HG03442 (cell line): ENCODE measurements at regions not wholly inside any gene's neighbourhood (a gene's known extent, or its start where the extent isn't known, plus 50 kb on each side); places are given as distances from the start of the nearest gene placed in this dataset.

Experiments used
- ATAC-seq: cut with Tn5 transposase; IDR thresholded peaks from one replicate; pipeline ENCODE4 v1.9.1; 2021; ENCODE audit warnings: mild to moderate bottlenecking, moderate library complexity; ENCODE audit not compliant: unreplicated experiment

DNA sequence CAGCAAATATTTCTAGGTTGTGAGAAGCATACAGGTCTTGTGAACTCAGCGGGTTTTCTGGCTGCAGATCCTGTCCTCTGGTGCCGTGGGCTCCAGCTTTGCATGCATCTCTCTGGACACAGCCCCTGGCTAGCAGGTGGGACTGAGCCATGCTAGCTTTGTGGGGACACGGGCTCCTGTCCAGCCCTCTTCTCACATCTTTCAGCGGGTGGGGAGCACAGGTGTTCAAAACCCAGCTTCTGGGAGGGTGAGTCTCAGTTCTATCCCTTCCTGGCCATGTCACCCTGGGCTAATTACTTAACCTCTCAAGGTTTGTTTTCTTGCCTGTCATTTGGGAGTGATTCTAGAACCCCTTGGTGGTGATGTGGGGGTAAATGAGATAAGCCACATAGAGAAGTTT is 162.3 kb downstream of the ICE1 start:
- no peak for ATAC-seq

DNA sequence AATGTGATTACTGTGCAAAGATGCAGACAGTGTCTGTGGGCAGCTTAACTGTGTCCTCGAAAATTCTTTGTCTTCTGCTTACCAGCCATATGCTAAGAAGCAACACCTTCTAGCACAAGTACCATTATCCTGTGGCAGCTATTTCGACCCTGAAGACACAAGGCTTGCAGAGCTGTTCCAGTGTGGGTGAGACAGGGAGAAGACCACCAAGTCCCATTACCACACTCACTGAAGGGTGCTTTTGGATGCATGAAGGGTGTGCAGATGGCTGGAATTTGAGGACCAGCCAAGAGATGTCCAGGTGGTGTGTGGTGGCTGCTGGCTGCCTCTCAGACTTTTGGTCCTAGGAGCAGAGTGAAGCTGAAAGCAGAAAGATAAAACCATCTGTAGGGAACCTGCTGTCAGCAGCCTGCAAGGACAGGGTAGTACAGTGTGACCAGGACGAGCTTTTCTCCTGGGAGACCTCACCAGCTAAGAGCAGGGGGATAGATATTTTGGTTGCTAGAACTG is 161.8 kb downstream of the ICE1 start:
- no peak for ATAC-seq

DNA sequence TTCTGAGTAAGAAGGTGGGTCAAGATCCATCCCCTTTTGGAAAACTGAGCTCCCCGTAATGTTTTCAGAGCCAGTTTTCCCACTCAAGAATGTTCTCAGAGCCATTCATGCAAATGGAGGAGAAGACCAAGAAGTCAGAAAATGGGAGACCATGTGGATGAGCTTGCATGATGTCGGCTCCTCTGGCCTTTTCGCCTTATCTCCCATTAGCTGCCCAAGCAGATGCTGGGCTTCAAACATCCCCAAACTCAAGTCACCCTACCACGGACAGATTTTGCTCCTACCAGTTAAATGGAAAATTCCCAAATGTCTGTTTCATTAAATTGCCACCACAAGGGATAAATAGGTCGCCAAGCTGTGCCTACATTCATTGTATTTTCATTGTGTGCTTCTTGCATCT is 161.4 kb downstream of the ICE1 start:
- ATAC-seq = no peak

DNA sequence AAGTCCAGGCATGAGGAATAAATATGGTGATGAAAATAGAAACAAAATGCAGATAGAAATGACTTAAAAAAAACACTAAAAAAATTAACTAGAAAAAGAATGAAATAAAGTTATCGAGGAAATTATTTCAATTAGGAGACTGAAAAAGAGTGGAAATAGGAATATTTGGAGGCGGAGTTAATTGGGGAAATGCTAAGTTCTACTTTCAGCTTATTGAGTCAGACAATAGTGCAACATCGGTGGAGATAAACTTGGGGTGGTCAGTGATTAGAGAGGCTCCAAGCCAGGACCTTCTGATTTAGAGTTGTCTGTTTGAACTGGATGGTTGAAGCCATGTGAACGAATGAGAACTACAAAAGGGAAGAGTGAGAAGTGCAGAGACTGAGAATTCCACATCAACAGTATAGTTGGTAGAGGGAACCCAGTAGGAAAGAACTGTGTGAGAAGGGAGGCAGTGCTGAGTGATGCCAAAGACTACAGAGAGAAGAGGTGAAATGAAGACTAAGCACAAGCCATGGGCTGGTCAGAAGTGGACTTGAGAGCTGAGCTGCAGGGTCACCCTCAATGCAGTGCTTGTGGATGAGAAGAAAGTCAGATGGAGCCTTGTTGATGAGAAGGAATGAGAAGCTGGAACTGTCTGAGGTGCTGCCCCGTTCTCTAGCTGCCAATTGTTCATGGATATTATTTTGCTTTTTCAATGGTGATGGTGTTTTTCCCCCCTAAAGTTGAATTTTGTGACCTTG is 160.7 kb downstream of the ICE1 start:
- no peak for ATAC-seq

DNA sequence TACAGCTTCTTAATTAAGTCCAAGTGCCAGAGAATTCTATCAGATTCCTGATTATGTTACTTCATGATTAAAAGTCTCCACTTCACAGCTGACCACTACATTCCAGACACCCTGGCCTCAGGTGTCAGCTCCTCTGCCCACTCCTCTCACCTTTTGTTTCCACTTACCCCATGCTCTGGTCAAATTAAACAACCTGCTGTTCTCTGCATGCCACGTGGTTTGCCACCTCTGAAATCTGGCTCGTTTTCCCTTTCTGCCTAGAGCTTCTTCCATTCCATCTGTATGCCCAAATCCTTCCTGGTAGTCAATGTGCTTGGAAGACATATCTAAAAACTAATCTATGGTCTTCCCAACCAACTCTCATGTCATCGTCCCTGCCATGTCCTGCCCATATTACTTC is 158.6 kb downstream of the ICE1 start:
- ATAC-seq = no peak

DNA sequence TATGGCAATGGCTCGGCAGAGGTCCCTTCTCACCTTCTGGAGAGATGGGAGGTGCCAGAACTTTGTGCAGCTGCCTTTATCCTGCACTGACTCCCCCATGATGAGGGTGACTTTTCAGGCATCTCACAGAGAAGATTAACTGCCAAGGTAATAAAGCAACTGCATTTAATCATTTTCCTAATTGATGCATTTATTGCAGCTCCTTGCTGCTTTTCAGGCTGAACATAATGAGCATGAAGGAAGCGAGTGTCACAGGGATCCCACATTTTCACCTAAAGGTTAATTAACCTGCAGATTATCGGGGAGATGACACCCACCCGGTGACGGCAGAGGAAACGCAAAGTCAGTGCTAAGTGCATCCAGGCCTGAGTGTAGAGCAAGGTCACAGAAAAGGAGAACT is 154.3 kb downstream of the ICE1 start:
- ATAC-seq = no peak

DNA sequence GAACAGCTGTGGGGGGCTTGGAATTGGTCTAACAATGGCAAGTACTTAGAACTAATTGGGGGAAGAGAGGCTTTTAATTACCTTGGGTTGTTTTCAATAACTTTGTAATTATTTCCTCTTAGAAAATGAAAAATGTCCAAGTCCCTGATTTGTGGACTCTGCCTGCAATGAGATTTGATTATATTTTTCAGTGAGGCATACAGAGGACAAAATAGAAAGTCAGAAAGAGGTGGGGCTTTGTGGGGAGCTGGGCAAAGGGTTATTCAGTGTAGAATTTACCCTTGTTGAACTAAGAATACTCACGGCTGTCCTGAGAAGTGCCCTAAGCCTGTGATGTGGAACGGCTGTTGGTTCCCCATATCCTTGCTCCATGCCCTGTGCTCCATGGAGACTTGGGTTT is 153.0 kb downstream of the ICE1 start:
- ATAC-seq = no peak

DNA sequence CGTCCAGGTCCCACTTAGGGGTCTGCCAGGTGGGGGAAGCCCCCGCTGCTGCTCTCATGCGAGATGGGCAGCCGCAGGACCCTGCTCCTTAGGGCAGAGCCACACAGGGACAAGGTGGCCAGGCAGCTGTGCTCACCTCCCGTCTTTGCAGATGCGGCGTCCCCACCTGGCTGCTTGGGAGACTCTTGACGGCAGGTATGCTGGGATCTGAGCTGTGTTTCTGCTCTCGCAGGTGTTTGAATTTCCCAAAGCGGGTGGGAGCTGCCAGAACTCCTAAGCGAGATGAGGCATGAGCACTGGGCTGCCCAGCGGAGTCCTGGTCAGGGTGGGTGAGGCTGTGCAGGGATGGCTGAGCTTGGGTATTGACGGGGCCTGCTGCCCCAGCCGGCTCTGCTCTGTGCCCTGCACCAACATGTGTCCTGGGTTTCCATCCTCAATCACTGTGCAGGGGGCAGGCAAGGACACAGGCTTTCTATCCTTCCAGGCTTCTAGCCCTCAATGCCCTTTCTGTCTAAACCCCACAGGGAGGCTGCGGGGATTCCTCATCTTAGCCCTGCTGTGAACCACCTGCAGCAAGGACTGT is 151.4 kb downstream of the ICE1 start:
- ATAC-seq = no peak

DNA sequence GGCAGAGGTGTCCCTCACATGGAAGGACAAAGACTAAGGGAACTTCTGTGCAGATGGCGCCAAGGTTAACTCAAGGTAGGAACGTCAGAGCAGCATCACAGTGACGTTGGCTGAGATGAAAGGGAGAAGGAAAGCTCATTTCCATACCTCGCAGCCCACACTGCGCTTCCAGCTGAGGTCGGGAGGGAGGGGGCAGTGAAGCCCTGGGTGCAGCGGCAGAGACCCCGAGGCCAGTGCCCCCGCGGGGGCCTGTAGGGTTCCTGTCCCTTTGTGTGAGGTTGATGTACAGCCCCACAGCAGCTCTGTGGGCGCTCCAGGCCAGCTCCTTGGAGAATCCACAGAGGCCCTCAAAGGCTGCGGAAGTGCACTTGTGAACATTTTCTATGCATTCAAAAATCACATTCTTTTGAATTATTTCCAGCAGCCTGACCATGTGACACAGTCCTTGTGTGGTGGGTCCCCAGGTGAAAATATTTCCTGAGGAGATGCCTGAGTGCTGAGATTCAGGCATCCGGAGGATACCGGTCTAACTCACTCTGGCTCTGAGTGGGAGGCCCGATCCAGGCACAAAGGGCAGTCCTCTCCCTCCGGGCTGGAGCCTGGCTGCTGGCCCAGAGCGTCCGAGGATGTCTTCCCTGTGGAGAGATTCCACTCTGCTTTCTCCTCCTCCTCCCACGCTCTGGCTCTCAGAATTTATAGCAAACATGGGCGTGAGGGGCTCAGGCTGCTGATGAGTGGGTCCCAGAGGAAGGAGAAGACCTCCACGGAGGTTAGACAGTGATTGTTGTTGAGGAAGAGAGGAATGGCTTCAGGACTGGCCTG is 150.7 kb downstream of the ICE1 start:
- no peak for ATAC-seq

DNA sequence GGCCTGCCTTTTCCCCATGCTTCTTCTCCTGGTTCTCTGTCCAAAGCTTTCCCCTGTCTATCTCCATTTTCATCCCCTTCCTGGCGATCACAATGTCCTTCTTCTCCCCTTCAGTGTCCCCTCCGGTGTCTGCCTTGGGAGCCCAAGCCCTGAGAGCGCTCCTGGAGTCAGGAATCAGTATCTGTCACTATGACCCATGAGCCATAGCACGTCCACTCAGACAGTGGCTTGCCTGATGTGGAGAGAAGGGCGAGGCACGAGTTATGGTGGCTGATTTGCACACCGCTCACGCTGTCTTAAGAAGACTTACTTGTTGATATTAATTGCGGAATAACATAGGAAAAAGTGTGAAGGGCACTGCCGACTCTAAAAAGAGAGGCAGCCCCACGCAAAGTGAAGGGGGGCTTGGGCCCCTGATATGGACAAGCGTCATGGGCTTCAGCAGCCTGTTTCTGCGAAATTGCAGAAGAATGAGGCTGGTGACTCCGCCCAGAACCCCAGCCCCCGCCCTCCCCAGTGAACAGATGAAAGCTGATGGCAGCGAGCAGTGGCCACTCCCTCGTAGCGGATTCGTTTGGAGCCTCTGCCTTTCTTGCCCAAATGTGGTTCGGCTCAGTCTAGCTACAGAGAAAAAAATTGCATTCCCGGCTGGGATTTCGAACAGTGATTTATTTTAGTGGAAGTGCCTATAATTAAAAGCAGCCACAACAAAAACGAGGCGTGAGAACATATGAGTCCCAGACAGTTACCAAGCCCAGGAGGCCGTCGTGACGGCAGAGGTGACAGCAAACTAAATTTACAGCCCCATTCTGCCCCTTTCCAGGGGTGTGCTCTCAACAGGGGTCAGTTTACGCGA is 149.8 kb downstream of the ICE1 start:
- no peak for ATAC-seq

DNA sequence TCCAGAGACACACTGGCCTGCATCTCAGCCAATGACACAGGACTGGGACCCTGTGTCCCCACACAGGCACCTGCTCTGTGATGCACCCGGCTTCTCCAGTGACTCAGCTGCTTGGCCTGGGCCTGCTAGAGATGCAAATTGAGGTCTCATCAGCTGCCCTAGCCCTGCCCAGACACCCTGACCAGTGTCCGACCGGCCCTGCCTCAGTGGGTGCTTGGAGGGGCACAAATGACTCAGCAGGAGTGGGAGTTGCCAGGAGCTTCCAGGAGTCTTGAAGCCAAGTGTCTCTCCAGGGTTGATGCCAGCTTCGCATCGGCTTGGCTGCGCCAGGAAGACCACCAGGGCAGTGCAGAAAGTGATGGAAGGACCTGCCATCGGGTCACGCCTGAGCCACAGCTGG is 148.2 kb downstream of the ICE1 start:
- ATAC-seq = no peak

DNA sequence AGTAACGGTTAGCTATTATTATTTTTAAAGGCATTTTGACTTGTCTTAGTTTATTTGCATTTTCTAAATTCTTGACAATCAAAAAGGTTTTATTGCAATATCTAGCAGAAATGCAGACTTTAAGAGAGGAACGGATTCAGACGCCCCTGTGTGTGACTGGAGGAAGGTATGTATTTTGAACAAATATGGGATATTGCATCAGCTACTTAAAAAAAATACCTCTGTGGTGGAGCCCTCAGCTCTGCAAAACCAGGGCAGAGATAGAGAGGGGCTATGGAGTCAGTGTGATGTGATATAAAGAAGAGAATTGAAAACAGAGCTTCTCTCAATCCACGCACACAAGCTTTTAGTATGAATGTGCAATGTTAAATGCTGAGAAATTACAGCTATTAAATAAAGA is 142.4 kb downstream of the ICE1 start:
- ATAC-seq = no peak

DNA sequence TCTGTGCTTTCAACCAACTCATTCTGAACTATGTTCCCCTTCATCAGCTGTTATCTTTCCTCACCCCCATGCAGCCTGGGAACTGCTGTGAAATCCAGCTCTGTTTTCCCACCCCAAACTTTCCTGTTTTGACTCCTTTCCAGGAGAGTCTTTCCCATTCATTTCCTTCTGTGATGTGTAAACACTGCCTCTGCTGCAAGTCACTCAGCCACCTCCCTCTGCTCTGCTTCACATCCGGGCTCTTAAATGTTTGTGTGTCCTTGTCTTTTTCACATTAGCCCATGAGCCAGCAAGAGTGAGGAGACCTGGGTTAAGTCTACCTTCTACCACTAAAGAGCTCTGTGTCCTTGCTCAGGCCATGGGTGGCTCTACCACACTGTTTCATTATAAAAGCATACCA is 137.5 kb downstream of the ICE1 start:
- no peak for ATAC-seq

DNA sequence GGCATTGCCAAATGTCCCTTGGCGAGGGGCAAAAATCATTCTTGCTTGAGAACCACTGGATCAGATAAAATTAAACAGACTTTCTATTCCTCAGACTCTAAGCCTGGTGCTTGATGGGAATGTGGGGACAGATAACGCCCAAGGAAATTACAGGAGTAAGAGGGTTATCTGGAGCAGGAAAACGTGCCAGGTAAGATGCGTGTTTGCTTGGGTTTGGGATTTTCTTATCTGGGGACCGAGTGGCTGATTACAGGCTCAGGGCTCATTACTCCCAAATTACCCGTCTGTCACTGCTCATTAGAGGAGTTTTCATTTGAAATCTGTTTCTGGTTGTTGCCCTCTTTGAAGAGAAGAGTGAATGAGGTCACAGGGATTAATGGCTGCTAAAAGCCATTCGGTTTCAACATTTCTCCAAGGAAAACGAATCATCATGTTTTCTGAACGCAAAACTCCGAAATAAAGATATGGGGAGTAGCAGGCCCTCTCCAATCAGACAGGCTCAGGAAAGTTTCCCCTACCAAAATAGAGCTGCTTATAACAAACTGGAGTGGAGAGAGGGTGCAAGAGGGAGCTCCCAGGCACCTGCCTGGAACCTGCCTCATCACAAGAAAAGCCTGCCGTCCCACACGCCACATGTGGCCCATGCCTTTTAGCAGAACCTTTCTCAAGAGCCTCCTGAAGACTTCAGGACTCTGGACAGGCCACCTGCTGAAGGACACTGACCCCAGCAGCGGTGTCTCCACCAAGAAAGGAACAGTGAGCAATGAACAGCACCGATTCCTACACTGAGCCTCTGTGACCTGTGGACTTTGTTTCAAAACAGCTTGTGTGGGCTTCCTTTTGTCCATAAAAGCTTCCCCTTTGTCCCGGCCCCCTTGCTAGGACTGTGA is 136.4 kb downstream of the ICE1 start:
- ATAC-seq = no peak

DNA sequence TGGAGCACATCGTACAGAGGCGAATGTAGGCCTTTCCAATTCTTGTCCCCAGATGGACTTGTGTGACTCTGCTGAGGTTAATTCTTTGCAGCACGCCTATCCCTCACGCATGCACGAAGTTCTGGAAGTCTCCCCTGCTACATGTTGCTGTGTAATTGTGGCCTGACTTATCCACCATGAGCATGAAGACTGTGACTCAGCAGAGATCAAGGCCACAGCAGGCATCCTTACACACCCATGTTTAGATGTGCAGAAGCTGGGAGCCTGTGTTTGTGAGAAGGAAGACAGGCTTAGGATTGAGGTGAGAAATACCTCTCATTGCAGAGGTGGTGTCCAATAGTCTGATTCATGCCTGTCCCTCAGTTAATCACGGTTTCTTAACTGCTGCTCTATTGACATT is 135.6 kb downstream of the ICE1 start:
- no peak for ATAC-seq

DNA sequence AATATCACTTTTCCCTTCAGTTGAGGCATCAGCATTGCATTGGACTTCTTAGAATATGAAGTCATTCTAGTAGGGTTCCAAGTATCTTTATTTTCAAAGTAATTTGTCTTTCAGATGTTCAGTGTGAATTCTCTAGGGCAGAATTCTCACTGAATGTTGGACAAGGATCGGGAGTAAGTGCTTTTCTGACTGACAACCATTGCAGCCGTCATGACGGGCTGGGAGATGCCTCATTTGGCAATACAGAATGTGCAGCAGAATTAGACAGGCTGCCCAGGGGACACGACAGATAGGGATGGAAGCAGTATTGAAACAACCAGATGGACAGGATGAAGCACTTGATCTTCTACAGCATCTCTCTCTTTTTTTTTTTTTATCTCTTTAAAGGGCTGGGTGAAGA is 129.0 kb downstream of the ICE1 start:
- no peak for ATAC-seq

DNA sequence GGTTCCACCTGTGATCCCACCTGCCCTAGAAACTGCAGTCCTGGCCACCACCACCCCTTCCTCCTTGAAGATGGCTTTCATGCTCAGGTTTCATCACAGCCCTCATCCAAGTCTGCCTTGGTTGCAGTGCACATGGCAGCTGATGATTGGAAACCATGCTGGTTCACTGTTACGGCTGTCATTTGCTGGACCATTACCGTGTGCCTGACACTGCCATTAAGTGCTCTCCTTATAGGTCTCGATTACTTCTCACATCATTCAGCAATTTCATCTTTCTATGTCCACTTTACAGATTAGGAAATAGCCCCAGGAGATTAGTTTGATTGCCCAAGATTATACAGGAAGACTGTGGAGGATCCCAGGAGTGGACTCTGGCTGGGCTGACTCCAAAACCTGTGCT is 123.9 kb downstream of the ICE1 start:
- no peak for ATAC-seq

DNA sequence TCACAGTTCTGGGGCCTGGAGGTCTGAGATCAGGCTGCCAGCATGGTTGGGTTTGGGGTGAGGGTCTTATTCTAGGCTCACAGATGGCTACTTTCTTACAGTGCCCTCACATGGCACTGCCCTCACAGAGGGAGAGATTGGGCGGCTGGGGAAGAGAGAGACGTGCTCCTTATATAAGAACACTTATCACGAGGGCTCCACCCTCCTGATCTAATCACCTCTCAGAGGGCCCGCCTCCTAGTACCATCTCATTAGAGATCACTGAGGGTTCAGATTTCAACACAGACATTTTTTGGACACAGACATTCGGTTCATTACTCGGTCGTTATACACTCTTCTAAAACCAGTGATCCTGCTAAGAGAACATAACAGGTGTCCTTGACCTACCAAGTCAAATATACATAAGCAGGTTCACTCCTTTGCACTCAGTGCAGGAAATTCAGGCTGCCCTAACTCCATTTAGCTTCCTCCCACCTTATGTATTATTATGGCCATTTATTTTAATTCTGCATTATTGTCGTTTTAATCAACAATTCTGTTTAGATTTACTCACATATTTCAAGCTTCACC is 121.7 kb downstream of the ICE1 start:
- ATAC-seq = no peak

DNA sequence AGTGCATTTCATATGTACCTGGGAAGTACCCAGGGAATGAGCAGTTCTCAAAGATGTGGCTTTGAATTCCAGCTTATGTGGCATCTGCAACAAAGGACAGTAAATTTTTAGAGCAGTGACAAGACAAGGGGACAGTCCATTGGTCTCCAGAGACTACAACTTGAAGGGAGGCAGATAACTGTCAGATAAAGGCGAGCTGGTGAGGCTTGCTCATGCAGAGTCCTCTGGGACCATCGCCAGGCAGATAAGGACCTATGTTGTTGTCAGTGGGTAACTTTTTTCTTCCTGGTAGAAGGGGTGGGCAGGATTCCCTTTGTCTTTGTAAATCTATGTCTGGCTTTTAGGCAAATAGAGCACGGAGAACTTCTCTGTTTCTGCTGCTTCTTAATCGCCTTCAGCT is 120.2 kb downstream of the ICE1 start:
- no peak for ATAC-seq

DNA sequence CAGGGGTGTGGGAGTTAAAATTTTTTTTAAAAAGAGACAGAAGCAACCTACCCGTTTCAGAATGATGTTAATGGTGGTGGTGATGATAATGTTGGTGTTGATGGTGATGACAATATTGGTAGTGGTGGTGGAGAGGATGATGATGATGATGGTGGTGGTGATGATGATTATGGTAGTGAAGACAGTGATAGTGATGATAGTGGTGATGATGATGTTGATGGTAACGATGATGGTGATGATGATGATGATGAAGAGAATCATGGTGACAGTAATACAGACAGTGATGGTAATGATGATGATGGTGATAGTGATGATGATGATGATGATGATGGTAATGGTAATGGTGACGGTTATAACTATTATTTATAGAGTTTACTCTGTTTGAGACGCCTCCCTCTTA is 117.6 kb downstream of the ICE1 start:
- ATAC-seq = no peak
